ENCODE measurements at regions not wholly inside any gene's neighbourhood (a gene's known extent, or its start where the extent isn't known, plus 50 kb on each side); places are given as distances from the start of the nearest gene placed in this dataset.

- H3K36me3 ChIP-seq (ENCODE audit: control insufficient read depth in 4 of 4, insufficient read depth in 3 of 4, low read depth in 1 of 4, low read length in 3 of 4), result no peaks in the 10 kb centered on the region
- no peak for TF ChIP-seq YY1 (IDR thresholded peaks at IDR 0.05)
- no peak for TF ChIP-seq REST (IDR thresholded peaks at IDR 0.05)
- no peak for TF ChIP-seq FOXA1 (IDR thresholded peaks at IDR 0.05)
- no peak for TF ChIP-seq CTCF (IDR thresholded peaks at IDR 0.05; ENCODE audit: low read depth, low read length, missing input control)
- TF ChIP-seq RXRA (IDR thresholded peaks at IDR 0.05), result no peak
- no peak for TF ChIP-seq JUND (IDR thresholded peaks at IDR 0.05)
- TF ChIP-seq NR2F2 (IDR thresholded peaks at IDR 0.05), result no peak
- TF ChIP-seq EGR1 (IDR thresholded peaks at IDR 0.05; ENCODE audit: low read depth in 2 of 2), result no peak
- TF ChIP-seq HNF4G (IDR thresholded peaks at IDR 0.05), result no peak
- TF ChIP-seq MAX (IDR thresholded peaks at IDR 0.05), result no peak
- no peak for TF ChIP-seq FOXA2 (IDR thresholded peaks at IDR 0.05)
- TF ChIP-seq HNF4A (conservative IDR thresholded peaks at IDR 0.05), result no peak
- TF ChIP-seq SP1 (IDR thresholded peaks at IDR 0.05), result no peak
- TF ChIP-seq ATF3 (IDR thresholded peaks at IDR 0.05), result no peak
- TF ChIP-seq GABPA (IDR thresholded peaks at IDR 0.05 in 1 of 2, conservative IDR thresholded peaks at IDR 0.05 in 1 of 2), result no peak
- no peak for TF ChIP-seq ZBTB33 (IDR thresholded peaks at IDR 0.05)
- TF ChIP-seq TAF1 (conservative IDR thresholded peaks at IDR 0.05), result no peak
- no peak for TF ChIP-seq RAD21 (IDR thresholded peaks at IDR 0.05)
These were observed 158.4 kb upstream of the NAALADL2 start for GRCh38 chr3:174700736-174701135.

More at GRCh38 chr3:174700736-174701135, 158.4 kb upstream of the NAALADL2 start:
- no peak overlapping the region for H3K4me3 ChIP-seq (ENCODE audit: low read depth in 1 of 3, low read length in 3 of 3)
- H3K27ac ChIP-seq (ENCODE audit: low read depth in 1 of 2, low read length in 2 of 2), result no peak overlapping the region
- H3K27me3 ChIP-seq (ENCODE audit: control insufficient read depth in 4 of 4, insufficient read depth in 4 of 4, low read length in 3 of 4), result no peaks in the 10 kb centered on the region
- H3K9me3 ChIP-seq (ENCODE audit: control insufficient read depth in 4 of 4, low read length in 3 of 4), result no peaks in the 10 kb centered on the region
- no peak for DNase-seq (ENCODE audit: low spot score)
- no peak overlapping the region for H3K9ac ChIP-seq (ENCODE audit: low read depth in 1 of 2, low read length in 2 of 2)
- no peaks in the 10 kb centered on the region for H3K4me1 ChIP-seq (ENCODE audit: control insufficient read depth in 4 of 4, insufficient read depth in 4 of 4, low read length in 3 of 4)
